Mucosa of gallbladder (tissue), 1 donor: ENCODE measurements at regions not wholly inside any gene's neighbourhood (a gene's known extent, or its start where the extent isn't known, plus 50 kb on each side); places are given as distances from the start of the nearest gene placed in this dataset.

Source experiments
- DNase-seq: peaks from one replicate; pipeline ENCODE4 v3.0.0-alpha.2; 2020; ENCODE audit warnings: low spot score
- donor health status: DM: no; HTN: no; CAD: no.

- DNase-seq: no peak
Measured at GRCh38 chr9:99282406-99282805, 60.3 kb downstream of the SEC61B start.

GRCh38 chr9:99285965-99286364, 63.9 kb downstream of the SEC61B start:
- no peak for DNase-seq

DNA sequence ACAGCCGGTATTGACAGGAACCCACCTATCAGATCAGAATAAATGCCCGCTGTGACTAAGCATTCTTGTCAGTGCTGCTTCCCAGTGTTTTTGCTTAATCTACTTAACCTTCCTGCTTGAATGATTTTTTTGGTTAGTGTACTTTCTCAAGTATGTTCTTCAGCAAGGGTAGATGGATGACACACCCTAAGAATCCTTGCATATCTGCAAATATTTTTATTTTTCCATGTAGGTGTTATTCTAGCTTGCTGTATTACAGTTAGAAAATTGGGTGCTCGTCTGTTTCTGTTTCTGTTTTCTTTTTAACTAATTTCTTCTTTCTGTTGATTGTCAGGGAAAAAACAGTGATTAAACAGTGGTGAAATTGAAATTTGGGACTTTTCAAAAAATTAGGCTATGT, 64.5 kb downstream of the SEC61B start:
- no peak for DNase-seq

DNA sequence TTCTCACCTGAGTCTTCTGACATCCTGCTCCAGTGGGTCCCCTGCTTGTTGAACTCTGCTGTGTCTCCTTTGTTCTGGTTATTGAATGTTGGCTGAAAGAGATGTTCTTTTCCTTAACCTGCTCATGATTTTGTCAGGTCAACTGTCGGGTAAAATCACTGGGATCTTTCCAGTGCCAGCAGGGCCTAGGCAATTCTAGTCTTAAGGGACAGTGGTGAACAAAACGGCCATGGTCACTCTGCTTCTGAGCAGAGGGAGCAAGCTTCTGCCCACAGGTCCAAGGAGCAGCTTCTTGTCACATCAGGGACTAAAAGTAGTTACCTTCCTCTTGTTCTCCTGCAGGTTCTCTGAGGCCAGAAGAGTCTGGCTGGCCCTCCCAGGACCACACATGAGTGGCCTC, 65.6 kb downstream of the SEC61B start:
- no peak for DNase-seq

DNA sequence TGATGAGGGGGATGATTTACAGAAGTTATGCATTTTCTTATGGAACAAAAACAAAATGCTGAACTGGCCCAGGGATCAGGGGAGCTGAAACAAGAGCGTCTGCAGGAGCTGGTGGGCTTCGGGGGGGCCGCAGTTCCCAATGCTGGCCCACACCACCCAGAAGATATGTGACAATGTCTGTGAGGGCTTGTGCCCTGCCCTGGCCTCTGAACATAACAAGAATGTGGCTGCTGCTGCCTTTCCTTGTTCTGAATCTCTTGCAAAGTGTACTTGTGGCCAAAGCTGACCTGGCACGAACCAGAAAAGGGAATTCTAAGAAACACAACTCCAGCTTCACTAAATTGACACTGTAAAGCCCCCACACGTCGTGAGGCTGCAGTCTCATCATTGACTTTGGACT, 66.7 kb downstream of the SEC61B start:
- DNase-seq: no peak

DNA sequence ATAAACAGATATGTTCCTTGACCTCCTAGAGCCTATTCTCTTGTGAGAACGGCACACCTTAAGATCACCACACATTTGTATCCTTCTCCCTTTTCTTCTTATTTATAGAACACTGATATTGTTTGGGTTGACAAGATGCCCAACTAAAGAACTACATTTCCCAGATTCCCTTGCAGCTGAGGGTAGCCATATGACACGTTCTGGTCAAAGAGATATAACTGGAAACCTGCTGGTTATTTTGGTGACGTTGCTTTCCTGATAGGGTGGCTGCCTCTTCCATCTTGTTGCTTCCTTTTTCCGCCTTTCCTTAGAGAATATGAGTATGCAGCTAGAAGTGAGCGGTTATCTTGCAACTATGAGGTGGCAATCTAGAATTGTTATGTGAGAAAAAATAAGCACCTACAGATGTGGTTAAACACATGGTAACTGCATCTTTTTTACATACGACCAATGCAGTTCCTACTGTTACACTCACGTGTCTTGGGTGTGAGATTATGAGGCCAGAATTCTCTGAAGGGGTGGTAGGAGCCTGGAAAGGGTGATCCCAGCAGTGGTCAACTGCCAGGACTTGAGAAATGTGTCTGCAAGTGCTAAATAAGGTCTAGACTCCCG, 72.9 kb downstream of the SEC61B start:
- DNase-seq: no peak

- DNase-seq: peak; percentile 15
Measured at GRCh38 chr9:99296291-99296951, 74.3 kb downstream of the SEC61B start.

DNA sequence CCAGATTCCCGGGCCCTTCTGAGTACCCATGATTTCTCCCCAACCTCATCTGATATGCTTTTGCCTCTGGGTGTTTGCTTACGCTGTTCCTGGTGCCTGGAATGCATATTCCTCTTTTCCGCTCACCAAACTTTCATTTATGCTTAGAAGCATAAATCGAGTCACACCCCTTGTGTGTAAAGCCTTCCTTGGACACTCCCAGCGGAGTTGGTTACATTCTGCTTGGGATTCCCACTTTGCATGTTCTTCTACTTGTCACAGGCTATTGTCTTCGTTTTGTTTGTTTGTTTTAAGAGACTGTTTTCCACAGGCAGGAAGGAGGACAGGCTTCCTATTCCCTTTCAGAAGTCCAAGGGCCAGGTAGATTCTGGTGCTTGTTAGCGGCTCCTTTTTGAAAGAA, 76.5 kb downstream of the SEC61B start:
- no peak for DNase-seq

GRCh38 chr9:99299211-99300102, 77.4 kb downstream of the SEC61B start:
- DNase-seq: no peak

GRCh38 chr9:99300103-99300439, 78.0 kb downstream of the SEC61B start:
- no peak for DNase-seq

GRCh38 chr9:99300603-99301002, 78.5 kb downstream of the SEC61B start:
- DNase-seq: no peak

GRCh38 chr9:99303177-99303576, 81.1 kb downstream of the SEC61B start:
- DNase-seq: no peak

DNA sequence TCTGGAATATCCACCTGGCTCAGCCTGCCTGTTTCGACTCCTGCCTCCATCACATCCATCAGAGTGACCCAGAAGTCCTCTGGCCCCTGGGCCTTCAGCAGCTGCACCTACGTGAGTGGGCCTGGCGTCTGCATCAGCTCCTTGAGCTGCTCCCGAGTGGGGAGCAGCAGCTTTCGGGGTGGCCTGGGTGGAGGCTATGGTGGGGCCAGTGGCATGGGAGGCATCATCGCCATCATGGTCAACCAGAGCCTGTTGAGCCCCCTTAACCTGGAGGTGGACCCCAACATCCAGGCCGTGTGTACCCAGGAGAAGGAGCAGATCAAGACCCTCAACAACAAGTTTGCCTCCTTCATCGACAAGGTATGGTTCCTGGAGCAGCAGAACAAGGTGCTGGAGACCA, 83.0 kb downstream of the SEC61B start:
- no peak for DNase-seq

DNA sequence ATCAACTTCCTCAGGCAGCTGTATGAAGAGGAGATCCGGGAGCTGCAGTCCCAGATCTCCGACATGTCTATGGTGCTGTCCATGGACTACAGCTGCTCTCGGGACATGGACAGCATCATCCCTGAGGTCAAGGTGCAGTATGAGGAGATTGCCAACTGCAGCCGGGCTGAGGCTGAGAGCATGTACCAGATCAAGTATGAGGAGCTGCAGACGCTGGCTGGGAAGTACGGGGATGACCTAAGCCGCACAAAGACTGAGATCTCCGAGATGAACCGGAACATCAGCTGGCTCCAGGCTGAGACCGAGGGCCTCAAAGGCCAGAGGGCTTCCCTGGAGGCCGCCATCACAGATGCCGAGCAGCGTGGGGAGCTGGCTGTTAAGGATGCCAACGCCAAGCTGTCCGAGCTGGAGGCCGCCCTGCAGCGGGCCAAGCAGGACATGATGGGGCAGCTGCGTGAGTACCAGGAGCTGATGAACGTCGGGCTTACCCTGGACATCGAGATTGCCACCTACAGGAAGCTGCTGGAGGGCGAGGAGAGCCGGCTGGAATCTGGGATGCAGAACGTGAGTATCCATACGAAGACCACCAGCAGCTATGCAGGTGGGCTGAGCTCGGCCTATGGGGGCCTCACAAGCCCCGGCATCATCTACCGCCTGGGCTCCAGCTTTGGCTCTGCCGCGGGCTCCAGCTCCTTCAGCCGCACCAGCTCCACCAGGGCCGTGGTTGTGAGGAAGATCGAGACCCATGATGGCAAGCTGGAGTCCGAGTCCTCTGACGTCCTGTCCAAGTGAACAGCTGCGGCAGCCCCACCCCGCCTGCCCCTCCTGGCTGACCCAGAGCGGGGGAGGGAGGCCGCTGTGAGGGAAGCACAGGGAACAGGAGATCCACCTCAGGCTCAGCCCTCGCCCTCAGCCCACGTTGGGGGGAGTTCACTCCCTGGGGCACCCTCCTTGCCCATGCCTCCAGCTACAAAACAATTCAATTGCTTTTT, 84.0 kb downstream of the SEC61B start:
- DNase-seq: no peak

DNA sequence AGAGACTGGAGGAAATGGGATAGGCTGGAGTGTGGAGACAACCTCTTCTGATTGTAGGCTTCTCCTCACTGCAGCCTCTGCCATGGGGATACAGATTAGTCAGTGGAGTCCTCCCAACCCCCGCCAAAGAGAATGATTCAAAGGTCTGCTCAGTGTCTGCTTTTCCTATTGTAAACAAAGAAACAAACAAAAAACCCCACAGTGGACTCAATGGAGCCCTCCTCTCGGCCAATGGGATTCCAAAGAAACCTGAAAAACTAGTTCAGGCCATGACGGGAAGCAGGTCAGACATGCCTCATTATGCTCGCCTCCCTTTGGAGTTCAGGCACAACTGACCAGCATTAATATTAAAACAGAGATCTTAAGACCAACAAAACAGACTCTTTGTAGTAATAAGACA, 85.8 kb downstream of the SEC61B start:
- no peak for DNase-seq

- DNase-seq: no peak
Measured at GRCh38 chr9:99309141-99309939, 87.3 kb downstream of the SEC61B start.

DNA sequence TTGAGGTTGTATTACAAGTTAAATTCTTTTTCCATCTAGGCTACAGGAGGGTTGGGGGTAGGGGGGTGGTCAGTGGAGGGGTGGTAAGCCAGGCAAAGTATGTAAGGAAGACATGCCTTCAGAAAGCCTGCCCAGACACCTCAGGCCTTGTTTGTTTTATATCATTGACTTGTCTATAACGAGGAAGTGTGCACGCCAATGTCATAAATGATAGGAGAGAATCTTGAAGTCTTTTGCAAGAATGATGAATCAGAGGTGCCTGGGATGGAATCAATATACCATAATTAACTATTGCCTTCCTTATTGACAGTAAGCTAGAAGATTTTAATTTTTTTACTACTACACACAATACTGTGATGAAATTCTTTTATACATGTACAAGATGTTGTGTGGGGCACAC, 90.7 kb downstream of the SEC61B start:
- DNase-seq: no peak

DNA sequence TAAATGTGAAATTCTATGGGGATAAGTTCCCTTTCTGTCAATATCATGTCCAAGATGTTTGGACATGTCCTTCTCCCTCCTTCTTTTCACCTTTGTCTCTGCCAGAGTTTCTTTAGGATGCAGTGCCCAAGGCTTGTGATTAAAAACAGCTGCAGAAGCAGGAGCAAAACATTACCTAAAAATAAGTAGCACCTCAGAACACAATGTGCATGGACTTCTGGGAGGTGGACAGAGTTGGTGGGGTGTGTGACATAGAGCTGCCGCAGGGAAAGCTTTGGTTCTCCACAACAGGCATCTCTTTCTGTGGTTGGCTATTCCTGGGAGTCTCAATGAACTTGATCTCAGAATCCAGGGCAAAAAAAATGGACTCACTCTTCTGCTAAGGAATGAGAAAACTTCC, 97.0 kb downstream of the SEC61B start:
- no peak for DNase-seq

GRCh38 chr9:99322299-99322698, 100.2 kb downstream of the SEC61B start:
- no peak for DNase-seq

DNA sequence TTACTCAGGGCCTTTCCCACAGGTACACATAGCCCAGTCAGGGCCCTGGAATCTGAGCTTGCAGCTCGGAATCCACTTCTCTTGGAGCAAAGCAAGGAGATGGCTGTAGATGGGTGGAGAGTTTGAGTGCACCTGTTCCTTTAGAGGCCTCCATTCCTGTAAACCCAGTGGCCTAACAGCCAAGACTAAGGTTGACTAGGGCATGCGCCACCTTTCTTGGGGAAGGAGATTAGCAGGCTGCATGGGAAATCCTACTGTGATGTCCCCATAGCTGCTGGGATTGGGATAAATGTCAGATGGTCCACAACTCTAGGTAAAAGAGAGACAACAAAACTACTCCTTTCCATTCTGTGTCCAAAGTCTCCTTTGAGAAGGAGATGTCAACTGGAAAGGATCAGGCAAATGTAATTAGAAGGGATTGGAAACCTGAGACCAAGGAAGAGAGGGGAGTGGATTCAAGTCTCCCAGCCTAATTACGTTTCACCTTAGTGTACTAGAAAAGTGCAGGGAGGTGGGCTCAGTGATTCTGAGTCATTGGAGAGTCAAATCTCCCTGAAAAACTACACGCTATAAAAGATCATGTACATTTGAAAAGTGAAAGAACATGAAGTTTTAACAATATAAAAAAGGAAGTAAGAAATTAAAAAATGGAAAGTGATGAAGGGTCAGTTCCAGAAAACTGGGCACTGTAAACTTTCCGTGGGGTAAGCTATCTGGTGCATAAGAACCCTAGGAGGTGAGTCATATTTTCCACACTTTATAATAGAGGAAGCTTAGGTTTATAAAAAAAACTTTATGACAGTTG, 104.2 kb downstream of the SEC61B start:
- no peak for DNase-seq
